ENCODE measurements at regions not wholly inside any gene's neighbourhood (a gene's known extent, or its start where the extent isn't known, plus 50 kb on each side); places are given as distances from the start of the nearest gene placed in this dataset.

DNA sequence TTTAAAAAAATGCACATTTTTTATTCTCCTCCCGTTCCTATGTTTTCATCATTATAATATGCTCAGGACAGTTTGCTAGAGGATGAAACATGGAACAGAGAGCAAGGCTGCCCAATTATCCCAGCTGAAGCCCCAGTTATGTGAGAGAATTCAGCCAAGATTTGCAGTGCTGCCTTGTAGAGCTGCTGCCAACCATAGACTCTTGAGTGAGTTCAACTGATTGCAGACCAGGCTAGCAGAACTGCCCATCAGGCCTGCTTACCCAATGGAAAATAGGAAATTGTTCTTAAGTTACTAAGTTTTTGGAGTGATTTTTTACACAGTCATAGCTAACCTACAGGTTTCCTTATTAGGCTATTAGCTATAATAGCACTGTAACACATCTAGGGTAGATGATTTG is 128.7 kb upstream of the VGLL2 start:
- TF ChIP-seq, protein P1, sequence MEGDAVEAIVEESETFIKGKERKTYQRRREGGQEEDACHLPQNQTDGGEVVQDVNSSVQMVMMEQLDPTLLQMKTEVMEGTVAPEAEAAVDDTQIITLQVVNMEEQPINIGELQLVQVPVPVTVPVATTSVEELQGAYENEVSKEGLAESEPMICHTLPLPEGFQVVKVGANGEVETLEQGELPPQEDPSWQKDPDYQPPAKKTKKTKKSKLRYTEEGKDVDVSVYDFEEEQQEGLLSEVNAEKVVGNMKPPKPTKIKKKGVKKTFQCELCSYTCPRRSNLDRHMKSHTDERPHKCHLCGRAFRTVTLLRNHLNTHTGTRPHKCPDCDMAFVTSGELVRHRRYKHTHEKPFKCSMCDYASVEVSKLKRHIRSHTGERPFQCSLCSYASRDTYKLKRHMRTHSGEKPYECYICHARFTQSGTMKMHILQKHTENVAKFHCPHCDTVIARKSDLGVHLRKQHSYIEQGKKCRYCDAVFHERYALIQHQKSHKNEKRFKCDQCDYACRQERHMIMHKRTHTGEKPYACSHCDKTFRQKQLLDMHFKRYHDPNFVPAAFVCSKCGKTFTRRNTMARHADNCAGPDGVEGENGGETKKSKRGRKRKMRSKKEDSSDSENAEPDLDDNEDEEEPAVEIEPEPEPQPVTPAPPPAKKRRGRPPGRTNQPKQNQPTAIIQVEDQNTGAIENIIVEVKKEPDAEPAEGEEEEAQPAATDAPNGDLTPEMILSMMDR (IDR thresholded peaks at IDR 0.05), result no peak
- no peak for TF ChIP-seq POLR2A (IDR thresholded peaks at IDR 0.05)

Data from heart left ventricle (tissue), 13 donors.